ENCODE measurements at regions not wholly inside any gene's neighbourhood (a gene's known extent, or its start where the extent isn't known, plus 50 kb on each side); places are given as distances from the start of the nearest gene placed in this dataset.

GRCh38 chr2:118251427-118251826, 163.2 kb downstream of the INSIG2 start:
- intact Hi-C loops (cut with micrococcal nuclease; ENCODE audit: unreplicated experiment) = no loop called here
- POLR2A ChIA-PET (ENCODE audit: low non-redundant PET) = no interaction called here
- no peaks in the 10 kb centered on the region for H3K9me3 ChIP-seq (ENCODE audit: low read depth, low read length, poor library complexity, severe bottlenecking)
- no peaks in the 10 kb centered on the region for H3K4me1 ChIP-seq (ENCODE audit: insufficient read depth, low read length, poor library complexity, severe bottlenecking)
- DNase-seq (ENCODE audit: low spot score) = peak; percentile 4
- CTCF ChIA-PET = no interaction called here
- H3K36me3 ChIP-seq (ENCODE audit: insufficient read depth, low read length, poor library complexity, severe bottlenecking) = no peaks in the 10 kb centered on the region
- no peaks in the 10 kb centered on the region for H3K27me3 ChIP-seq (replicated peaks; ENCODE audit: insufficient read depth, low read depth, low read length, poor library complexity)
- TF ChIP-seq CTCF (conservative IDR thresholded peaks at IDR 0.05; ENCODE audit: low read depth, low read length) (no peak), EZH2 (IDR thresholded peaks at IDR 0.05; ENCODE audit: borderline replicate concordance, low read depth, low read length, poor library complexity, severe bottlenecking) (no peak)
- no peak overlapping the region for H3K27ac ChIP-seq (ENCODE audit: low read depth, low read length, poor library complexity, severe bottlenecking)
- no peak overlapping the region for H3K4me3 ChIP-seq (ENCODE audit: low read depth, low read length, poor library complexity, severe bottlenecking)
- BruUV-seq (replicated peaks) = no TSS peak

- H3K9me3 ChIP-seq (ENCODE audit: low read depth, low read length, poor library complexity, severe bottlenecking) = no peaks in the 10 kb centered on the region
- H3K36me3 ChIP-seq (ENCODE audit: insufficient read depth, low read length, poor library complexity, severe bottlenecking) = no peaks in the 10 kb centered on the region
- no peak overlapping the region for H3K27ac ChIP-seq (ENCODE audit: low read depth, low read length, poor library complexity, severe bottlenecking)
- ChIA-PET CTCF (no interaction called here), POLR2A (ENCODE audit: low non-redundant PET) (no interaction called here)
- H3K4me3 ChIP-seq (ENCODE audit: low read depth, low read length, poor library complexity, severe bottlenecking) = no peak overlapping the region
- intact Hi-C loops (cut with micrococcal nuclease; ENCODE audit: unreplicated experiment) = no loop called here
- no peaks in the 10 kb centered on the region for H3K27me3 ChIP-seq (replicated peaks; ENCODE audit: insufficient read depth, low read depth, low read length, poor library complexity)
- no peak for TF ChIP-seq EZH2 (IDR thresholded peaks at IDR 0.05; ENCODE audit: borderline replicate concordance, low read depth, low read length, poor library complexity, severe bottlenecking)
- TF ChIP-seq CTCF (conservative IDR thresholded peaks at IDR 0.05; ENCODE audit: low read depth, low read length) = no peak
- no peak for DNase-seq (ENCODE audit: low spot score)
- no peaks in the 10 kb centered on the region for H3K4me1 ChIP-seq (ENCODE audit: insufficient read depth, low read length, poor library complexity, severe bottlenecking)
- BruUV-seq (replicated peaks) = no TSS peak
These were observed 162.2 kb downstream of the INSIG2 start for GRCh38 chr2:118250463-118250862.

DNA sequence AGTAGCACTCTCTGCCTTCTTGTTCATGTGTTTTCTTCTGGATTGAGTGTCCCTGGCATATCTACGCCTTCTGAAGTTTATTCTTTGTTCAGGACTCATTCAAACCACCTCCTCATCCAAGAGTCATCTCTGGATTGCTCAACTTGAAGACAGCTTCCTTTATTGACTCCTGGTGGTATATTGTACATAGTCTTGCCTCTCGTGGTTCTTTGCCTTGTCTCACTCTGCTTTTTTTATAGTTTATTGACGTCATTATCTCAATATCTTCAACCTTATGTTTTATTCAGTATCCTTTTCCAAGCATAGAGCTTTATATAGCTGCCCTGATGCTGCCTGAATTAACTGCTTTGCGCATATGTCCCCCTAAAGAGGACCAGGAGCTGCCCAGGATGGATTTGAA, 161.7 kb downstream of the INSIG2 start:
- Histone ChIP-seq H3K9me3 (ENCODE audit: low read depth, low read length, poor library complexity, severe bottlenecking) (no peaks in the 10 kb centered on the region), H3K36me3 (ENCODE audit: insufficient read depth, low read length, poor library complexity, severe bottlenecking) (no peaks in the 10 kb centered on the region), H3K4me1 (ENCODE audit: insufficient read depth, low read length, poor library complexity, severe bottlenecking) (no peaks in the 10 kb centered on the region), H3K4me3 (ENCODE audit: low read depth, low read length, poor library complexity, severe bottlenecking) (no peak overlapping the region), H3K27ac (ENCODE audit: low read depth, low read length, poor library complexity, severe bottlenecking) (no peak overlapping the region), H3K27me3 (replicated peaks; ENCODE audit: insufficient read depth, low read depth, low read length, poor library complexity) (no peaks in the 10 kb centered on the region)
- BruUV-seq (replicated peaks) = no TSS peak
- no peak for DNase-seq (ENCODE audit: low spot score)
- intact Hi-C loops (cut with micrococcal nuclease; ENCODE audit: unreplicated experiment) = no loop called here
- POLR2A ChIA-PET (ENCODE audit: low non-redundant PET) = no interaction called here
- CTCF ChIA-PET = no interaction called here
- TF ChIP-seq CTCF (conservative IDR thresholded peaks at IDR 0.05; ENCODE audit: low read depth, low read length) (no peak), EZH2 (IDR thresholded peaks at IDR 0.05; ENCODE audit: borderline replicate concordance, low read depth, low read length, poor library complexity, severe bottlenecking) (no peak)

Data from A673 (cell line).